H1 (cell line): ENCODE measurements at regions not wholly inside any gene's neighbourhood (a gene's known extent, or its start where the extent isn't known, plus 50 kb on each side); places are given as distances from the start of the nearest gene placed in this dataset.

Source experiments
- CTCF ChIA-PET: fragments of 300-600 bp; sonication (Branson Sonifier 250); formaldehyde crosslinking; loops from one replicate; lab custom pipeline; 2021; ENCODE audit not compliant: partially characterized antibody; lab: Charles Lee
- POLR2A ChIA-PET: fragments of 300-600 bp; sonication (Branson Sonifier 250); formaldehyde crosslinking; loops from one replicate; lab custom pipeline; 2021; ENCODE audit warnings: inconsistent platforms; ENCODE audit not compliant: partially characterized antibody; lab: Charles Lee
- DNase-seq, 2 experiments: peaks; one replicate each; pipeline versions ENCODE4 v3.0.0 to v3.0.0-alpha.2; 2010 to 2022; ENCODE audit warnings: low spot score in 2 of 2, low read depth in 1 of 2, mixed read lengths in 1 of 2
- FAIRE-seq: peaks from 2 replicates; lab custom pipeline; 2011; peaks lifted over from hg19 to GRCh38; lab: Jason Lieb, UNC
- H2AFZ ChIP-seq: 2 replicates; pipeline ENCODE4 v1.8.1; 2012; ENCODE audit warnings: low read length, inconsistent platforms
- H2AK5ac ChIP-seq: 2 replicates; pipeline ENCODE4 v1.6.1; 2013; ENCODE audit warnings: low read depth, low read length
- H2BK120ac ChIP-seq: replicated peaks from 2 replicates; pipeline ENCODE3; 2013; ENCODE audit warnings: low read depth, low read length, inconsistent platforms
- H2BK12ac ChIP-seq: 2 replicates; pipeline ENCODE4 v1.6.1; 2013; ENCODE audit warnings: low read depth, low read length
- H2BK15ac ChIP-seq: 2 replicates; pipeline ENCODE4 v1.6.1; 2013; ENCODE audit warnings: low read length
- H2BK20ac ChIP-seq: 2 replicates; pipeline ENCODE4 v1.6.1; 2013; ENCODE audit warnings: low read length
- H2BK5ac ChIP-seq: 2 replicates; pipeline ENCODE4 v1.6.1; 2013; ENCODE audit warnings: low read depth, low read length
- H3K14ac ChIP-seq: 2 replicates; pipeline ENCODE4 v1.6.1; 2013; ENCODE audit warnings: inconsistent platforms; ENCODE audit not compliant: insufficient read length
- H3K18ac ChIP-seq: 2 replicates; pipeline ENCODE4 v1.6.1; 2013; ENCODE audit warnings: low read length; ENCODE audit errors: extremely low read depth
- H3K23ac ChIP-seq: 2 replicates; pipeline ENCODE4 v1.6.1; 2013; ENCODE audit warnings: inconsistent platforms; ENCODE audit not compliant: insufficient read length
- H3K23me2 ChIP-seq: 2 replicates; pipeline ENCODE4 v1.6.1; 2013; ENCODE audit warnings: low read depth, low read length
- H3K27ac ChIP-seq: 2 replicates; pipeline ENCODE4 v1.6.1; 2011; ENCODE audit warnings: low read depth, low read length, inconsistent platforms
- H3K27me3 ChIP-seq, 4 experiments: replicated peaks in 1 of 4; 1 replicate in 1 of 4; 2 replicates in 3 of 4; pipeline versions ENCODE4 v1.6.1 to v1.8.1; 2011 to 2013; ENCODE audit warnings: low read length in 3 of 4, mild to moderate bottlenecking in 3 of 4, inconsistent platforms in 2 of 4, mixed read lengths in 2 of 4, moderate library complexity in 1 of 4; ENCODE audit not compliant: control insufficient read depth in 3 of 4, insufficient read depth in 3 of 4; ENCODE audit errors: extremely low read depth in 1 of 4
- H3K36me3 ChIP-seq, 4 experiments: 2 replicates each; pipeline versions ENCODE4 v1.6.1 to v1.8.1; 2011 to 2013; ENCODE audit warnings: mild to moderate bottlenecking in 4 of 4, low read length in 3 of 4, moderate library complexity in 2 of 4, control low read depth in 1 of 4, inconsistent platforms in 1 of 4; ENCODE audit not compliant: insufficient read depth in 4 of 4, control insufficient read depth in 2 of 4
- H3K4ac ChIP-seq: replicated peaks from 2 replicates; pipeline ENCODE3; 2013; ENCODE audit warnings: low read length, low read depth, mixed read lengths, inconsistent platforms; ENCODE audit not compliant: insufficient read length
- H3K4me1 ChIP-seq, 4 experiments: replicated peaks in 1 of 4; 1 replicate in 1 of 4; 2 replicates in 3 of 4; pipeline versions ENCODE4 v1.6.1 to v1.8.1; 2011 to 2013; ENCODE audit warnings: low read length in 3 of 4, inconsistent platforms in 2 of 4, mixed read lengths in 1 of 4; ENCODE audit not compliant: insufficient read depth in 4 of 4, control insufficient read depth in 3 of 4
- H3K4me2 ChIP-seq, 2 experiments: 2 replicates each; pipeline versions ENCODE4 v1.6.1 to v1.8.1; 2011 to 2013; ENCODE audit warnings: low read depth in 2 of 2, low read length in 2 of 2, control low read depth in 1 of 2, inconsistent platforms in 1 of 2, mild to moderate bottlenecking in 1 of 2; ENCODE audit not compliant: insufficient read depth in 1 of 2
- H3K4me3 ChIP-seq, 4 experiments: fragments of 200-600, 300-600 bp in 1 of 4; sonication (generic), shearing (Covaris generic), sonication (Bioruptor Twin) in 1 of 4; 2 replicates each; pipeline versions ENCODE4 v1.5.1 to v1.8.1; 2011 to 2016; ENCODE audit warnings: low read length in 4 of 4, low read depth in 3 of 4, control low read depth in 2 of 4, inconsistent platforms in 2 of 4, mild to moderate bottlenecking in 2 of 4, mixed read lengths in 1 of 4, moderate library complexity in 1 of 4; ENCODE audit not compliant: insufficient read depth in 2 of 4; ENCODE audit errors: extremely low read depth in 1 of 4
- H3K56ac ChIP-seq: replicated peaks from 2 replicates; pipeline ENCODE3; 2013; ENCODE audit warnings: low read depth, mild to moderate bottlenecking, mixed read lengths, low read length, inconsistent platforms; ENCODE audit not compliant: insufficient read length
- H3K79me1 ChIP-seq: 2 replicates; pipeline ENCODE4 v1.6.1; 2013; ENCODE audit warnings: low read depth, low read length, control low read depth
- H3K79me2 ChIP-seq, 2 experiments: 2 replicates each; pipeline versions ENCODE4 v1.6.1 to v1.8.1; 2012 to 2013; ENCODE audit warnings: low read length in 2 of 2, mild to moderate bottlenecking in 2 of 2, inconsistent platforms in 1 of 2; ENCODE audit not compliant: insufficient read depth in 2 of 2, control insufficient read depth in 1 of 2
- H3K9ac ChIP-seq, 4 experiments: replicated peaks in 1 of 4; 1 replicate in 1 of 4; 2 replicates in 3 of 4; pipeline versions ENCODE4 v1.6.1 to v1.8.1; 2011 to 2013; ENCODE audit warnings: low read depth in 3 of 4, low read length in 3 of 4, control low read depth in 2 of 4, mild to moderate bottlenecking in 2 of 4, moderate library complexity in 2 of 4, inconsistent platforms in 1 of 4; ENCODE audit errors: extremely low read depth in 1 of 4
- H3K9me3 ChIP-seq, 2 experiments: 2 replicates each; pipeline versions ENCODE4 v1.6.1 to v1.8.1; 2012 to 2013; ENCODE audit warnings: mild to moderate bottlenecking in 2 of 2, moderate library complexity in 2 of 2, control low read depth in 1 of 2, inconsistent platforms in 1 of 2, low read depth in 1 of 2, low read length in 1 of 2, mixed read lengths in 1 of 2; ENCODE audit not compliant: insufficient read depth in 2 of 2
- H4K20me1 ChIP-seq, 2 experiments: replicated peaks in 1 of 2; 2 replicates each; pipeline versions ENCODE3 to v1.8.1; 2011 to 2013; ENCODE audit warnings: inconsistent platforms in 2 of 2, low read length in 2 of 2, mild to moderate bottlenecking in 1 of 2; ENCODE audit not compliant: insufficient read depth in 2 of 2, control insufficient read depth in 1 of 2
- H4K5ac ChIP-seq: 2 replicates; pipeline ENCODE4 v1.6.1; 2013; ENCODE audit warnings: low read length, low read depth, mixed read lengths, inconsistent platforms; ENCODE audit not compliant: insufficient read length
- H4K8ac ChIP-seq: 2 replicates; pipeline ENCODE4 v1.8.0; 2013; ENCODE audit warnings: mild to moderate bottlenecking, moderate library complexity, low read length, inconsistent platforms; ENCODE audit not compliant: insufficient read depth; ENCODE audit errors: extremely low read depth
- H4K91ac ChIP-seq: replicated peaks from 2 replicates; pipeline ENCODE3; 2013; ENCODE audit warnings: low read length, mixed read lengths, inconsistent platforms; ENCODE audit not compliant: insufficient read length
- CEBPB ChIP-seq: IDR thresholded peaks from 2 replicates; pipeline ENCODE4 v1.6.1; 2012; ENCODE audit warnings: low read depth, low read length
- POLR2A ChIP-seq, 2 experiments: IDR thresholded peaks; 1 replicate in 1 of 2; 2 replicates in 1 of 2; pipeline ENCODE4 v1.6.1; 2011; ENCODE audit warnings: low read depth in 2 of 2, low read length in 2 of 2, mild to moderate bottlenecking in 2 of 2; ENCODE audit errors: control extremely low read depth in 1 of 2
- WGBS, 2 experiments: shearing (Covaris generic) in 1 of 2; methylation state at CpG; one replicate each; pipeline versions ENCODE4 v1.1.6 to v1.1.7; 2013 to 2015; ENCODE audit warnings: low lambda C conversion rate in 2 of 2, mixed read lengths in 2 of 2, inconsistent platforms in 1 of 2, low coverage in 1 of 2, missing lambda C conversion rate in 1 of 2; ENCODE audit not compliant: insufficient replicate concordance in 2 of 2, insufficient coverage in 1 of 2, insufficient read length in 1 of 2; ENCODE audit errors: extremely low coverage in 1 of 2, missing lambda C conversion rate in 1 of 2; 5-methylcytosine and 5-hydroxymethylcytosine counted together

GRCh38 chr12:78530100-78530765, 334.3 kb upstream of the SYT1 start:
- Histone ChIP-seq H4K5ac (no peak overlapping the region), H2AFZ (no peak overlapping the region), H3K4me1 (peaks cover 2 to 17% (median 13%) of the 10 kb centered on the region in 4 experiments; a peak in 5 of 7 replicates), H4K8ac (no peak overlapping the region), H3K56ac (no peak overlapping the region), H3K4me3 (no peak overlapping the region), H2BK120ac (no peak overlapping the region), H4K20me1 (no peaks in the 10 kb centered on the region), H3K27ac (no peak overlapping the region), H3K23ac (no peak overlapping the region), H4K91ac (no peak overlapping the region), H3K79me1 (no peaks in the 10 kb centered on the region), H2BK12ac (no peak overlapping the region), H2BK20ac (no peak overlapping the region), H3K23me2 (no peaks in the 10 kb centered on the region), H3K27me3 (no peaks in the 10 kb centered on the region), H3K4ac (no peak overlapping the region), H2BK5ac (no peak overlapping the region), H3K18ac (no peak overlapping the region), H3K9me3 (no peaks in the 10 kb centered on the region), H2AK5ac (no peak overlapping the region), H2BK15ac (no peak overlapping the region), H3K36me3 (no peaks in the 10 kb centered on the region), H3K14ac (no peak overlapping the region), H3K9ac (no peak overlapping the region), H3K79me2 (no peaks in the 10 kb centered on the region), H3K4me2 (peak overlapping the region; percentile 12 to 41; a peak in 3 of 4 replicates)
- TF ChIP-seq POLR2A (IDR thresholded peaks at IDR 0.05; ENCODE audit: control extremely low read depth in 1 of 2, low read depth in 2 of 2, low read length in 2 of 2) (no peak), CEBPB (peak; percentile 57; the same call in 1 of the 2 replicates)
- DNase-seq = no peak
- WGBS, 2 experiments = 58% methylated on average over 4 of the region's 4 CpGs; no CpG with 5 or more reads in 1 of the 2 experiments
- CTCF ChIA-PET = no interaction called here
- no peak for FAIRE-seq
- POLR2A ChIA-PET = no interaction called here
